HT1080 (cell line): ENCODE measurements at regions not wholly inside any gene's neighbourhood (a gene's known extent, or its start where the extent isn't known, plus 50 kb on each side); places are given as distances from the start of the nearest gene placed in this dataset.
A peak's percentile ranks its signal among the peaks of the same experiment; 100 is the strongest.
"Not testable (repeated sequence)": the region's sequence is repeated elsewhere in the genome, so short reads cannot be mapped to it uniquely, and the experiment has no call there.

ENCODE experiments used
- DNase-seq: peaks from one replicate; pipeline ENCODE4 v3.0.0-alpha.2; 2015; ENCODE audit warnings: low read depth

DNA sequence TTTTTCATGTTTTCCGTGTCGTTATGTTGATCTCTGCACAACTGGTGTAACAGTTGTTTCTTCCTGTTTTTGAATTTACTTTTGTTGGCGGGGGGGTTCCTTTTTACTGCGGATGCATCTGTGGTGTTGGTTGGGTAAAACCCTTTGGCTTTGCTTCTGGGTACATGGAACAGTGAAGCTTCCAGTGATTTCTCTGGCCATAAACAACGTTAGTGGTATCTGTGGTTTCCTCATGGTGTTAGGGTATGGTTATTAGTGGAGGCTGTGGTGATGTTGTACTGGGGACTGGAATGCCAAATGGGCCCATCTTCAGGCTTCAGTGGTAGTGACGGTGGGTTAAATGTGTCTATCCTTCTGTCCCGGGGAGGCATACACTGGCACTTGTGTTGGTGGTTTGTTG is 285.4 kb upstream of the ZNF804A start:
- DNase-seq = no peak

DNA sequence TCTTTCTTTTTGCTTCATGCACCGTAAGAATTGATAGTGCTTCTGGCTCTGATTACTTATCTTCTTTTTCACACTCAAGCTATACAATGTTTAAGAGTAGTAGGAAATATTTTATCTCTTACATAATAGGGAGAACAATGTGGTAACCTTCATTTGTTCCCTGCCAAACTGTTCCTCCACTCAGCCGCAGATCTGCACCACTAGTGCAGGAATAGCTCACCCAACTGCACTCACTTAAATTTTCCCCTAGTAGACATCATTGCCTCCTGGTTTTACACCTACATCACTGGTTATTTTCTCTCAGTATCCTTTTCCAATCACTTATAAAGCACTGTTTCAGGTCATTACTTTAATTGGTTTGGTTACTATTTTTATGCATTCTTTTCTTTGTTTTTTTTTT is 283.5 kb upstream of the ZNF804A start:
- DNase-seq = no peak

DNA sequence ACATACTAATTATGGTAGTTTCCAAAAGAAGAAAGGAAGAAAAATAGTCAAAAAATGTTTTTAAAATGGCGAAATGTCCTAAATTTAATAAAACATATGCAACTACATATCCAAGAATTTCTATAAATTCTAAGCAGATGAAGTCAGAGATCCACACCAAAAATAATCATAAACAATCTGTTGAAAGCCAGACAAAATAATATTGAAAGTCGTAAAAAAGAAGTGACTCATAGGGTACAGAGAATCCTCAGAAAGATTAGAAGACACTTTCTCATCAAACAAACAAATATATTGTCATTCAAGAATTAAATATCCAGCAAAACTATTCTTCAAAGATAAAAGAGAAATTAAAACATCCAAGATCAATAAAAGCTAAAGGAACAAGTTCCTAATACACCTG is 281.4 kb upstream of the ZNF804A start:
- no peak for DNase-seq

DNA sequence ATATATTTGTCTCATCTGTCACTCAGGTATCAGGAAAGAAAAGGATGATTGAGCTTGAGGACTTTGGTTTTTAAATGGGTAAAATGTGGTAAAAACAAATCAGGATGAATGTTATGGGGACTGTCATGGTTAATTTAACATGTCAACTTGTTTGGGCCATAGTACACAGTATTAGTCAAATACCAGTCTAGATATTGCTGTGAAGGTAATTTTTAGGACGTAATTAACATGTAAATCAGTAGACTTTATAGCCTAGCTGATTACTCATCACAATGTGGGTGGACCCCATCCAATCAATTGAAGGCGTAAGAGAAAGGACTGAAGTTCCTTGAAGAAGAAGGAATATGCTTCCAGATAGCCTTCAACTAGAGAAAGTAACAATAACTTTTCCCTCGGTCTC is 275.7 kb upstream of the ZNF804A start:
- DNase-seq = no peak

DNA sequence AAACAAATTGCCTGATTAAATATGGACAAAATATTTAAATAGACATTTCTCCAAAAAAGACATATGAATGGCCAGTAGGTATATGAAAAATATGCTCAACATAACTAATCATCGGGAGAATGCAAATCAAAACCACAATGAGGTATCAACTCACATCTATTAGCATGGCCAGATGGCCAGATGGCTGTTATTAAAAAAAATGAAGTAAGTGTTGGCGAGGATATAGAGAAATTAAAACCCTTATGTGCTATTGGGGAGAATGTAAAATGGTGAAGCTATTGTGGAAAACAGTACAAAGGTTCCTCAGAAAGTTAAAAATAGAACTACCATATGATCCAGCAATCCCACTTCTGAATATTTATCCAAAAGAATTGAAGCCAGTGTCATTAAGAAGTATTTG is 272.3 kb upstream of the ZNF804A start:
- no peak for DNase-seq

DNA sequence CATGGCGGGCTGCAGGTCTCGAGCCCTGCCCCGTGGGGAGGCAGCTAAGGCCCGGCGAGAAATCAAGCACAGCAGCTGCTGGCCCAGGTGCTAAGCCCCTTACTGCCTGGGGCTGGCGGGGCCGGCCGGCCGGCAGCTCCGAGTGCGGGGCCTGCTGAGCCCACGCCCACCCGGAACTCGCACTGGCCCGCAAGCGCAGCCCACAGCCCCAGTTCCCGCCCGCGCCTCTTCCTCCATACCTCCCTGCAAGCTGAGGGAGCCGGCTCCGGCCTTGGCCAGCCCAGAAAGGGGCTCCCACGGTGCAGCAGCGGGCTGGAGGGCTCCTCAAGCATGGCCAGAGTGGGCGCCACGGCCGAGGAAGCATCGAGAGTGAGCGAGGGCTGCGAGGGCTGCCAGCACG is 270.5 kb upstream of the ZNF804A start:
- DNase-seq = not testable (repeated sequence)

DNA sequence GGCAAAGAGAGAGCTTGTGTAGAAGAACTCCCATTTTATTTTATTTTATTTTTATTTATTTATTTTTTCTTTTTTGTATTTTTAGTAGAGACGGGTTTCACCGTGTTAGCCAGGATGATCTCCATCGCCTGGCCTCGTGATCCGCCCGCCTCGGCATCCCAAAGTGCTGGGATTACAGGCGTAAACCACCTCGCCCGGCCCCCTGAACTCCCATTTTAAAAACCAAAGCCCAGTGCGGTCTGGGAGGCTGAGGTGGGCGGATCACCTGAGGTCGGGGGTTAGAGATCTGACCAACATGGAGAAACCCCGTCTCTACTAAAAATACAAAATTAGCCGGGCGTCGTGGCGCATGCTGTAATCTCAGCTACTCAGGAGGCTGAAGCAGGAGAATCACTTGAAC is 267.8 kb upstream of the ZNF804A start:
- DNase-seq = not testable (repeated sequence)

DNA sequence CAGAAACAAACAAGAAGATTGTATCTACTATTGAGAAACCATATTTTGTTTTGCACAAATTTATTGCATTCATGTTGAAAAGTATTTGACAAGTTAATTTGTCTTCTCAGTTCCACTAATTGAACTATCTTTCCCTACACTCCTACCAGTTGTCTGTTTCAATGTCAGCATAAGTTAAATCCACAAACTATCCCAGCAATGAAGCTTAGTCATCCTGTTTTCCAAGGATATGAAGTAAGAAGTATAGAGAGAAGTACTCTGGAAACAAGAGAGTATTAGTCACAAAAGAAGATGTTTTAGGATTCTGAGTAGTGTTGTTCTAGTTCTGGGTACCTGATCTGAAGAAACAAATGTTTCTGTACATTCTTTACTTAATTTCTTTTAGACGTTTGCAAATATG is 261.6 kb upstream of the ZNF804A start:
- DNase-seq = peak; percentile 59

DNA sequence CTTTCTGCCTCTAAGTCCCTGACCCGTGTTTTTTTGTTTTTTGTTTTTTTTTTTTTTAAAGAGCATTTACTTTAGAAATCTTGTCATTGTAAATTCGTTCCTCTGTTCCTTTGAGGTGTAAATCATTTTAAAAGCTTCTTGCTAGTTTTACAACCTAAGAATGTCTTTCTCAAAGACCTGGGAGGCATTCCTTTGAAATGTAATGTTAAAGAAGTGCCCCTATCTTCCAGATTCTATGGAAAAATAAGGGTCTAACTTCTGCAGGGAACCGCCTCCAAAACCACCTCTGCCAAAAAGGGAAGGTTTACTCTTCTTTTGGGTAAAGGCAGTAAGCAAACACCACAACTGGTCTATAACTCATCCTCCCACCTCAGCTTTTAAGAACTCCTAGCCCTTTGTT is 259.6 kb upstream of the ZNF804A start:
- no peak for DNase-seq

DNA sequence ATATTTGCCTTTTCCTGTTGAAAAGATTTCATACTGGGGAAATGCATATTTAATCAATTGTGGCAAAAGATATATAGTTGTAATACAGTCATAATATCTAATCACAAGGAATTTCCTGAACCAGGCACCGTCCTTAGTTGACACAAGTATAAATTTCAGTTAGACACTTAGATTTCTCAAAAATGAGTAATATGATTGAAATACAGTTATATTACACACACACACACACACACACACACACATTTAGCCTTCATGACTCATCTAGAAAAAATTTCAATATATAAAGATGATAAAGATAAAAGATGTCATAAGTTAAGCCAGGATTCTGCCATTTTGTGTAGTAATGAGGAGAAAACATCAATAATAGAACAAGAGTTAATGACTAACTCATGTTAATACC is 258.4 kb upstream of the ZNF804A start:
- peak; percentile 57 for DNase-seq

DNA sequence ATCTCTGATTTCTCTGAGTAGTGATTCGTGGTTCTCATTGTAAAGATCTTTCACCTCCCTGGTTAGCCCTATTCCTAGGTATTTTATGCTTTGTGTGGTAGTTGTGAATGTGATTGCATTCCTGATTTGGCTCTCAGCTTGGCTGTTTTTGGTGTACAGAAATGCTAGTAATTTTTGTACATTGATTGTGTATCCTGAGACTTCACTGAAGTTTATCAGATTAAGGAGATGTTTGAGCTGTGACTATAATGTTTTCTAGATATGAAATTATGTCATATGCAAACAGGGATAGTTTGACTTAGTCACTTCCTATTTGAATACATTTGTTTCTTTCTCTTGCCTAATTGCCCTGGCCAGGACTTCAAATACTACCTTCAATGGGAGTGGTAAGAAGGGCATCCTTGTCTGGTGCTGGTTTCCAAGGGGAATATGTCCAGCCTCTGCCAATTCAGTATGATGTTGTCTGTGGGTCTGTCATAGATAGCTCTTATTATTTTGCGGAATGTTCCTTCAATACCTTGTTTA is 251.9 kb upstream of the ZNF804A start:
- no peak for DNase-seq

DNA sequence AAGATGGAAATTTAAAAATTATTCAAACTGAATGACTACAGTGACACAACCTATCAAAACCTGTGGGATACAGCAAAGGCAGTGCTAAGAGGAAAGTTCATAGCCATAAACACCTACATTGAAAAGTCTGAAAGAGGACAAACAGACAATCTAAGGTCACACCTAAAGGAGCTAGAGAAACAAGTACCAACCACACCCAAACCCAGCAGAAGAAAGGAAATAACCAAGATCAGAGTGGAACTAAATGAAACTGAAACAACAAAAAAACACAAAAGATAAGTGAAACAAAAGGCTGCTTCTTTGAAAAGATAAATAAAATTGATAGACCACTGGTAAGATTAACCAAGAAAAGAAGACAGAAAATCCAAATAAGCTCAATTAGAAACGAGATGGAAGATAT is 247.2 kb upstream of the ZNF804A start:
- no peak for DNase-seq

DNA sequence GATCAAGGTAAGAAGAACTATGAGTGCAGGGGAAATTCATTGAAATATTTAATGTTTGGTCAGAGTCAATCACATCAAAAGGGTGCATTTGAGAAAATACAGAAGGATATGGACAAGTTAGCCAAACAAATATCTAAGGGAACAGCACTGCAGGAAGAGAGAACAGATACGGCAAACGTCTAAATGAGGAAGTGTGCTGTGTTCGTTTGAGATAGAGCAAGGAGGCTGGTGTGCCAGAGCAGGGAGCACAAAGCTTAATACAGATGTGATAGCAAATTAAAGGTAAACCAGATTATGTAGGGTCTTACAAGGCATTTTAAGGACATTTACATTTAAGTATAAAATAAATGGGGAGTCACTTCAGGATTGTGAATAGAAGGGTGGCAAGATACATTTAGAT is 241.3 kb upstream of the ZNF804A start:
- DNase-seq = no peak

DNA sequence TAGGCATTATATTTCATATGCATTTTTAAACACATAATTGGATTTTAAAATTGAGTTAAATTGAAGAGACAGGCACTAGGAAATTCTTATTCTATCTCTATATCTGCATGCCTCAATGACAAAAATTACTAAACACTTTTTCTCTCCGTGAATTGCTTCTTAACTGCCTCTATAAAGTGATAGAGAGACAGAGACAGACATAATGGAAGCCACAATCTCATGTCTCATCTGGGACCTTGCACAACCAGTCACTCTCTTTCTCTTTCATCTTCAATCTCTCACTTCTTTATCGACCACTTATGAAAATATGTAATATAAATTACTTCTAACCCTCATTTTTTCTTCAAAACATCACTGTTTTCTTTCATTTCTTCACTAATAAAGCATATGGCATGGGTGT is 238.9 kb upstream of the ZNF804A start:
- DNase-seq = no peak

DNA sequence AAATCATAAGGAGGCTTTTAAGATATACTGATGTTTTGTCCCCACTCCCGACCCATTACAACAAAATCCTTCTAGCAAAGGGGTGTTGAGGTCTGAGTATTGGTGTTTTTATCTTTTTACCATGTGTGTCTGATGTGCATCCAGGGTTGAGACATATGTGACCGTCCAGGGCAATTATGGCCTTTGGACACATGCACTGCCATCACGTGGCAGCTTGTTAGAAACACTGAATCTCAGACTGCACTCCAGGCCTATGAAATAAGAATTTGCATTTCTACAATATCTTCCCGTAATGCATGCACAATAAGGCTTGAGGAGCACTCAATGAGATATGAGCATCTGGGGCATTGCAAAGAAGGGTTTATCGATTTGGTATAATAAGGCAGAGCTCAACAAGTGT is 235.1 kb upstream of the ZNF804A start:
- DNase-seq = no peak

DNA sequence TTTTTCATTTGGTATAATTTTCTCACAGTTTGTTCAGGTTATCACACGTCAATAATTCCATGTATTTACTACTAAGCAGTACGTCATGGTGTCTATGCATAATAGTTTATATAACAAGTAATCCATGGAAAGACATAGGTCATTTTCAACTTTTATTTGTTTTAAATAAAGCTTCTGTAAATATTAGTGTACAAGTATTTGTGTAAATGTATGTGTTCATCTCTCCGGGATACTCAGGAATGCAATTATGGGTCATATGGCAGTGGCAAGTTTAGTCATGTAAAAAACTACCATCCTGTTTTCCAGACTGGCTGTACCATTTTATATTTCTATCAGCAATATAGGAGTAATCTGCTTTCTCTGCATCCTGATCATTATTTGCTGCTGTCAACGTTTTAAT is 231.1 kb upstream of the ZNF804A start:
- no peak for DNase-seq

DNA sequence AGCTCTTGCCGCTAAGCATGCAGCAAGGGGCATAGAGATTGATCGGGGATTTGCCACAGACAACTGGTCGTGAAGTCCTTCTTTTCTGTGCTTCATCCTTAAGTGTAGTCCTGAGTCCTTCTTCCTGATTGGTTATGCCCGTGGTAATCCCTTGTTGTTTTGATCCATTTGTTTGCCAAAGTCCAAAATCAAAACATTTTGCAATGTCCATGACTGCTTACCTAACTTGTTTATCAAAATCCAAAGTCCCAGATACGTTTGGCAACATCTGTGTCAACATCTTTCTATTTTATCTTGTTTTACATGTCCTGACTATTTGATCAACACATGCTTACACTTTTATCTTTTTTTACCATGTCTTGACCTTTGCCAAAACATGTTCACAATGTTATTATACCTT is 229.0 kb upstream of the ZNF804A start:
- no peak for DNase-seq

DNA sequence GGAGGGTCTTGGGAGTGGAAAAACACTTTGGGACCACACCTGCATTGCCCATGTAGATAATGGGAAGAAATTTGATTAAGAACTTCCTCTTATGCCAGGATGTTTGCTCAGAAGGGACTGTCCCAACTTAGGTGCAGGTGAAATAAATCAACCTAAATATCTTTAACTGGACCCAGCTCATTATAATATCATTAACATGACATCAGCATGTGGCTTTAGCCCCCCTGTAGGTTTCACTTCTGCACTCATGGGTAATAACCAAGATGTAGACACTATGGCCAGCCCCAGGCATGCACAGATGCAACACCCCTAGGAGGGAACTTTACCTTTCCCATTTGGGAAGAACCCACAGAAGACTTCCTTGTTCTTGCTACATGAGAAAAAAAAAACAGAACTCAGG is 227.4 kb upstream of the ZNF804A start:
- DNase-seq = no peak

DNA sequence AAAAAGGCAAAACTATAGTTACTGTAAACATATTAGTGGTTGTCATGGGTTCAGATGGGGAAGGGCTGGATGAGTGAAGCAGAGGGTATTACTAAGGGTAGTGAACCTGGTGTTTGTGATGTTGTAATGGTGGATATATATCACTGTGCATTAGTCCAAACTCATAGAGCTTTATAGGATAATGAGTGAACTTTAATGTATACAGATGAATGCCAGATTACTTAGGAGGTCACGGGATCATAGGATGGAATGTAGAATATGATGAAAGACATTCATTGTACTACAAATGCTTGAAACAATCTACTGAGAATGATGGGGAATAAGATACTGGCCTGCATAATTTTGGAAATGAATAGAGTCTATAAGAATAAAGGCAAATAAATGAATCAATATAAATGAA is 226.7 kb upstream of the ZNF804A start:
- no peak for DNase-seq

DNA sequence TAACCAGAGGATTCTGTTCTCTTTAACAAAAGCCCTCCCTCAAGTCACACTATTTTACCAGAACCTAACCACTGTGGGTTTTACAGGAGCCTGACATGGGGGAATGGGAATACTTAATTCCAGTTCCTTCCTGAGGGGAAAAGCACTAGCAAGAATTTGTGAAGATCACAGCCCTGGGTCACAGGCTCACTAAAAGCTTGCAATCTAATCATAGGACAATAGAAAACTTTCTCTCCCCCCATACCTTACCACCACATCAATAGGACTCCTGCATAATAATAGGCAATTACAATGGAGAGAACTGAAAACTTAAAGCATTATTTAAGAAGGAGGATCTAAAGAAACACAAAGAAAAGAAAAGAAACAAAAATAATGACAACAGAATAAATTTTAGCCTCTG is 225.8 kb upstream of the ZNF804A start:
- DNase-seq = no peak

DNA sequence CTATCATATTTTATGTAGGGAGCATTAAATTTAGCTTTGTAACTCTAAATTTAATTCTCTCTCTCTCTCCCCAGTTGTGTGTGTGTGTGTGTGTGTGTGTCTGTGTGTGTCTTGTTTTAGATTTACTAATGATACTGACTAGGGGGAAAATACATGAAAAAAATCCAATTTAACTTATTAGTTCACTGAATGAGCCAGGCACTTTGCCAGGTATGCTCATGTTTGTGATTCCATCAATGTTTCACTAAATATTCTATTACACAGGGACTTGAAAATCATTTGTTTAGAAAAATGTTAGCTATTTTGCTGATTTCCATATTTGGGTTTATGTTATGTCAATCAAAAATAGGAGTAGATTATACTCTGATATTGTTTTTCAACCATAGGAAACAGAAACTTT is 203.7 kb upstream of the ZNF804A start:
- DNase-seq = no peak

DNA sequence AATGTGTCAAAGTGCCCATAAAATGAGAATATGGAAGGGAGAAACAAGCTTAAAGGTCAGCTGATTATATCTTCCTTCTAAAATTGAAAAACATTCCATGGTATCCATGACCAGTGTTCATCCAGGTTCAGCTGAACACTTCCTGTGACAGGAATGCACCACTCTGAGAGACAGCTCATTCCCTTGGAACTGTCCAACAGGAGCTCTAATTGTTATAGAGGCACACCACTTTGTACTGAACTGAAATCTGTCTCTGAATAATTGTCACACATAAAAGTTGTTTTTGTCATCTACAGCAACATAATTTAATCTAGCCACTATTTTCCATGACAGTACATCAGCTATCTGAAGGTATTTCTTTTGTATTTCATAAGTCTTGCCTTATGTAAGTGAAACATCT is 195.9 kb upstream of the ZNF804A start:
- no peak for DNase-seq

DNA sequence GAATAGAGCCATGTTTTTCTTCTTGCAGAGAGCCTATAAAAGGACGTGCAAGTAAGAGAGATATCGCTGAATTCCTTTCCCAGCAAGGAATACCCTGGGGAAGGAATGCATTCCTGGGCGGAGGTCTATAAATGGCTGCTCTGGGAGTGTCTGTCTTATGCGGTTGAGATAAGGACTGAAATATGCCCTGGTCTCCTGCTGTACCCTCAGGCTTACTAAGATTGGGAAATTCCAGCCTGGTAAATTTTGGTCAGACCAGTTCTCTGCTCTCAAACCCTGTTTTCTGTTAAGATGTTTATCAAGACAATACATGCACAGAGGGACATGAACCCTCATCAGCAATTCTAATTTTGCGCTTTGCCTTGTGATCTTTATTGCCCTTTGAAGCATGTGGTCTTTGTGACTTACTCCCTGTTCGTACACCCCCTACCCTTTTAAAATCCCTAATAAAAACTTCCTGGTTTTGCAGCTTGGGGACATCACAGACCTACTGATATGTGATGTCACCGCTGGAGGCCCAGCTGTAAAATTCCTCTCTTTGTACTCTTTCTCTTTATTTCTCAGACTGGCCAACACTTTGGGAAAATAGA is 191.2 kb upstream of the ZNF804A start:
- not testable (repeated sequence) for DNase-seq

DNA sequence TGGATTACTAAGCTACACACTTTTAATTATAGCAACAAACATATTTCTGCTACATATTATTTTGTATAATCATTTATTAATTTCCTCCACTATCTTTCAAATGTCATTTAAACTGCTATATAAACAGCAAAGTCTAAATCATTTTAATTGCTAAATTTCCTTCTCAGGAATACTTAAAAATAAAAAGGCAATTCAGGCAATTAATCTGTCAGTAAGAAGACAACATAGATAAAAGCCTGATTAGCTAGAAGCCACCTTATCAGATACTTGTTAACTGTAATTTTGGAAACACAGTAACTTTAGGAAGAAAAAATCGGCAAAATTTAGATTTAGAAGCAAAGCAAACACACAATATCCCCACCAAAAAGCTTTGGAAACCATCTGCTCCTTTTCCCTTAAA is 188.2 kb upstream of the ZNF804A start:
- DNase-seq = no peak
